22Rv1 (cell line): ENCODE measurements at regions not wholly inside any gene's neighbourhood (a gene's known extent, or its start where the extent isn't known, plus 50 kb on each side); places are given as distances from the start of the nearest gene placed in this dataset.

Source experiments
- H3K27ac ChIP-seq: fragments of 450-650 bp; 2 replicates; pipeline ENCODE4 v1.5.1; 2017
- ZFX ChIP-seq: fragments of 450-650 bp; IDR thresholded peaks from 2 replicates; pipeline ENCODE4 v1.6.1; 2017; ENCODE audit warnings: antibody characterized with exemption, borderline replicate concordance
- TF ChIP-seq, protein P1 (sequence below): fragments of 450-650 bp; IDR thresholded peaks from 2 replicates; pipeline ENCODE4 v1.5.1; 2017; ENCODE audit warnings: mild to moderate bottlenecking

DNA sequence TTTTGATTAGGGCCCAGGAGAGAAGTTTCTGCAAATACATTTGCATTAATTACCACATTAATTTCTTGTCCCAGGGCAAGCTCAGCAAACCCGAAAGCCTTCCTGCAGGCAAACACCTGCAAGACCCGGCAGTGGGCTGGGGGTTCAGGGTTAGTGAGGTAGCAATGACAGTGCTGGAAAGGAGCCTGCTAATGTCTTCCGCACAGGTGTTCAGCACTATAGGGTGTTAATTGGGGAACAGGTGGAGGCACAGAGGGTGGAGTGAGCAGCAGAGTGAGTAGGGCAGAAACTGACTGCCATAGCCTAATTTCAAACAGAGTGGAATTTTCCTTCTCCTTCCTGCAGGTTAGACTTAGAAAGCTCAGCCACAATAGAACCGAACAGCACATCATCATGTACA, 50.9 kb upstream of the UBASH3B start:
- no peak for TF ChIP-seq ZFX
- TF ChIP-seq, protein P1, sequence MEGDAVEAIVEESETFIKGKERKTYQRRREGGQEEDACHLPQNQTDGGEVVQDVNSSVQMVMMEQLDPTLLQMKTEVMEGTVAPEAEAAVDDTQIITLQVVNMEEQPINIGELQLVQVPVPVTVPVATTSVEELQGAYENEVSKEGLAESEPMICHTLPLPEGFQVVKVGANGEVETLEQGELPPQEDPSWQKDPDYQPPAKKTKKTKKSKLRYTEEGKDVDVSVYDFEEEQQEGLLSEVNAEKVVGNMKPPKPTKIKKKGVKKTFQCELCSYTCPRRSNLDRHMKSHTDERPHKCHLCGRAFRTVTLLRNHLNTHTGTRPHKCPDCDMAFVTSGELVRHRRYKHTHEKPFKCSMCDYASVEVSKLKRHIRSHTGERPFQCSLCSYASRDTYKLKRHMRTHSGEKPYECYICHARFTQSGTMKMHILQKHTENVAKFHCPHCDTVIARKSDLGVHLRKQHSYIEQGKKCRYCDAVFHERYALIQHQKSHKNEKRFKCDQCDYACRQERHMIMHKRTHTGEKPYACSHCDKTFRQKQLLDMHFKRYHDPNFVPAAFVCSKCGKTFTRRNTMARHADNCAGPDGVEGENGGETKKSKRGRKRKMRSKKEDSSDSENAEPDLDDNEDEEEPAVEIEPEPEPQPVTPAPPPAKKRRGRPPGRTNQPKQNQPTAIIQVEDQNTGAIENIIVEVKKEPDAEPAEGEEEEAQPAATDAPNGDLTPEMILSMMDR, result no peak
- H3K27ac ChIP-seq, result no peak overlapping the region

DNA sequence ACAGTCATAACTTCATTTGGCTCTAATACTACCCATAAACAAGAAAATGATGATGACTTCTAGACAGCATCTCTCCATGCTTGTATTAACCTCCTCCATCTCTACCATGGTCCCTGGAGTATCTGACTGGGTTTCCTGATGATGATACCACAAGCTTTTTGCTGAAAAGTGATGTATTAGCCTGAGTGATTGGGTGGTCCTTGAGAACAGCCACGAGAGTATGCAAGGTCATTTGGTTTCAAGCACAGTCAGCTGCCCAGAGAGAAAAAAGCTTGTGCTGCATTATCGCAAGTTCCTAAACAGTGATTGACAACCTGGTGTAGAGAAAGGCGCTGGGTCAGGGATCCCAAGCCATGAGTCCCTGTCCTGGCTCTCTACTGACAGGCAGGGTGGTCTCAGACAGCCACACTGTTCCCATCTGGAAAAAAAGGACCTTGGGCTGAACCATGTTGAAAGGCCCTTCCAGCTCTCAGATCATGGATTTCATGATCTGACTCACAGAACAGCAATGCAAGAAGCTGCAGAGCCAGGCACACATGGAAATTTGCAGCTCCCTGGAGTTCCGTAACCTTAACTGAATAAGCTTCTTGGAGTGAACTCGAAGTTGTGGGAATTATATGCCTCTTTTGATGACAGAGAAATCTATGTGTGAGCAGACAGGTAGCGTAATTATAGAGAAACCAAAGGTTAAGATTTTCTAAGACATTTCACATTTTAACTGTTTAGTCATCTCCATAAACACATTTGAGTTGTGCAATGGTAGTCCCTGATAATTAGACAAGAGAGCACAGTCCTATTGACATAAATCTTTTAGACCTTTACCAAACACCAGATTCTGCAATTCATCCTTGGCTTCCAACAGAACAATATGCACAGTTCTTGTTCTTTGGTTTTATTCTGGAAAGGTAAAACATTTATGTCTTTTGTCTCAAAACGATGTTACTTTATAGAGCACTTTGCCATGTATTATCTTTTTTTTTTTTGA, 54.1 kb upstream of the UBASH3B start:
- no peak overlapping the region for H3K27ac ChIP-seq
- no peak for TF ChIP-seq ZFX
- TF ChIP-seq, protein P1, result no peak

DNA sequence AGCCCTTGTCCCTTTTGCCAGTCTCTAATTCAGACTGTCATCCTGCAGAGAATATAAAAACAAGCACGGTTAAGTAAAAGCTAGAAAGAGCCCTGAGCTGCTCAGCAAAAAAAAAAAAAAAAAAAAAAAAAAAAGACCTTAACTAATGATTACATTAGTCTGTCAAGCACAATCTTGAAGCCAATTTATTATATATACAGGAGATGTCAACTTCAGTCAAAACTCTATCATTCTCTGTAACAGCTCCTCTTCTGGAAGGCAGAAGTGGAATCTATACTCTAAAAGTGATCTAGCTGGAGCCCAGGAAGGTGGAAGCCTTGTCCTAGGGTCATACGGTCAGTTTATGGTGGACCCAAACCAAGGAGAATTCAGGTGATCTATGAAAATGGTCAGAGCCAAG, 55.2 kb upstream of the UBASH3B start:
- TF ChIP-seq, protein P1, result no peak
- TF ChIP-seq ZFX, result no peak
- no peak overlapping the region for H3K27ac ChIP-seq

DNA sequence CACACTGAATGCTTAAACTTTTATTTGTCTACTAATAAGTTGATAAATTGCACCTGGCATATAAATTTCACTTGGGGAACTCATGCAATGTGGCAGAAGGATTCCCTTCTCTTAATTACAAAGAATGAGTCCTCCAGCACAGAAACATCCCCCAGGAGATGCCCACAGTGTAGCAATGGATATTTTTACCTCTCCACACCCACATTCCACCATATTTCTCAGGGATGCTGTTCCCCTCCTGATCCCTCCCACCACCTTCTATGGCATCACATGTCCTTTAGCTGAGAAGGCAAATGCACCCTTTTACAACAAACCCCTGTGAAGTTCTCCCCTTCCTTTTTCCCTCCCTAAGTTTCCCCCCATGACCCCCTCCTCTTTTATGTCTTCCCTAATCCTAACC, 56.1 kb upstream of the UBASH3B start:
- TF ChIP-seq, protein P1, result no peak
- TF ChIP-seq ZFX, result no peak
- H3K27ac ChIP-seq, result no peak overlapping the region

DNA sequence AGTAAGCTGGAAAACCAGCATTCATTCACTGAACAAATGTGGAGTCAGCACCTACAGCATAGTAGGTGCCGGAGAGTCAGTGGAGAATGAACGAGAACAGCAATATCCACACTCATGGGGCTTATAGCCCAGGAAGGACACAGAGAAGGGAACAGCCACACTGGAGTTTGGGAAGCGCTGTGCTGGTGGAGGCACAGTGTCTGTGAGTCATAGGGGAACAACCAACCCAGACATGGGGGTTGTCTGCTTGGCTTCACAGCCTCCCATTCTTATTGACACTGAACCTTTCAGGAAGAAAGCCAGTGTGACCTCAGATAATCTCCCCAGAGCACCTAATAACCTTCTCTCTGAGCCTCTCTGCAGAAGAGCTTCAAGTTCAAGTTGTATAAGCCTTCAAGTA, 56.6 kb upstream of the UBASH3B start:
- no peak overlapping the region for H3K27ac ChIP-seq
- TF ChIP-seq ZFX, result no peak
- TF ChIP-seq, protein P1, result no peak

DNA sequence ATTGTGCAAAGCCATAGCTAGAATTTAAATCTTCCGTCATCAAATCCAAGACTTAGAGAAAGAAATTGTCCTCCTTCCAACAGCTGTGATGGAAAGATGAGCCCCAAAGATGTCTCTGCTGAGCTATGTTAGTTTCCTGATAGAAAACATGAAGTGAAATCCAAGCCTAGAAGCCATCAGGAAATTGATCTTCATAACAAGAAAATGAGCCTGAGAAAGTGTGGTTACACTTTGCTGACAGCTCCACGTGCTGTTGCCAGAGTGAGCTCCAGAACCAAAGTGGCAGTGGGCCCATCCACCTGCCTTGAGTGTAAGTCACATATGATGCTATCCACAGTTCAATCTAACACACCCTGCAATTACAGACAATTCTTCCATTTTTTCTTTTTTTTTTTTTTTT, 58.0 kb upstream of the UBASH3B start:
- no peak for TF ChIP-seq ZFX
- TF ChIP-seq, protein P1, result no peak

DNA sequence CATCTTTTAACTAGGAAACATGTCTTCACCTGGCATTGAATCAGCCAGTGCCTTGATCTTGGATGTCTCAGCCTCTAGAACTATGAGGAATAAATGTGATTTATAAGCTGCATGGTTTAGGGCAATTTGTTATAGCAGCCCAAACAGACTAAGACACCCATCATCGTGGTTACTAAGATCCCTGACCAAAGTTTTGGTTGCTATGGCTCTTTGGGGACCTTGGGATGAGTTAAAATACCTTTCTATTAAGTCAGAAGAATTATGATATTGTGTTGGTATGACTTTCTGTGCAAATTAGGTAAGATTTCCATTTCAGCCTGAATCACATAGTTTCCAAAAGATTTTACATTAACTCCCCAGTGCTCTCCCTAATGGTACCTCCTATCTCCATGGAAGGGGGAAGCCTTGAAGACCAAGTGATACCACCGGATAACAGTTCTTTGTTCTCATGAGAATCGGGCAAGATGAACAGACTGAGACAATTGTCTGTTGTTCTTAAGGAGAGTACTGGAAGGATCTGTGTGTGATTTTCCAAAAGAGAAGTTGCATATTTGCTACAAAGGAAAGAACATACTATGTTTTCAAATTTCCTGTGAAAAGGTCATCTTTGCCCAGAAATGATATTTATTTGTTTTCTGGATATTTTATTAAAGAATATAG, 60.4 kb upstream of the UBASH3B start:
- H3K27ac ChIP-seq, result no peak overlapping the region
- TF ChIP-seq, protein P1, result no peak

More for the DNA sequence above, 58.0 kb upstream of the UBASH3B start:
- no peak overlapping the region for H3K27ac ChIP-seq
